HepG2 (cell line): ENCODE measurements at regions not wholly inside any gene's neighbourhood (a gene's known extent, or its start where the extent isn't known, plus 50 kb on each side); places are given as distances from the start of the nearest gene placed in this dataset.

Source experiments
- FOXA3 ChIP-seq: IDR thresholded peaks from 2 replicates; pipeline ENCODE4 v1.6.1; 2016; ENCODE audit warnings: missing genetic modification reagents, missing compliant biosample characterization
- HDAC6 ChIP-seq: fragments of 200-600 bp; sonication (generic); IDR thresholded peaks from 2 replicates; pipeline ENCODE4 v1.7.0; 2017; ENCODE audit warnings: mild to moderate bottlenecking, antibody characterized with exemption, low read length, low read depth
- HMG20A ChIP-seq: IDR thresholded peaks from 2 replicates; pipeline ENCODE4 v1.6.1; 2016; ENCODE audit warnings: borderline replicate concordance
- TAF1 ChIP-seq: sonication (generic); formaldehyde crosslinking; IDR thresholded peaks from 2 replicates; pipeline ENCODE4 v1.4.0; 2020; ENCODE audit warnings: missing genetic modification reagents
- ZFX ChIP-seq: sonication (generic); formaldehyde crosslinking; IDR thresholded peaks from 2 replicates; pipeline ENCODE4 v1.4.0; 2020; ENCODE audit warnings: mild to moderate bottlenecking, low read depth, missing genetic modification reagents, moderate library complexity
- ZNF230 ChIP-seq: sonication (generic); formaldehyde crosslinking; IDR thresholded peaks from 2 replicates; pipeline ENCODE4 v1.4.0; 2020; ENCODE audit warnings: mild to moderate bottlenecking, missing genetic modification reagents
- TF ChIP-seq, protein P1 (sequence below): sonication (generic); formaldehyde crosslinking; IDR thresholded peaks from 2 replicates; pipeline ENCODE4 v1.5.0; 2020; ENCODE audit warnings: missing genetic modification reagents
- TF ChIP-seq, protein P2 (sequence below): sonication (generic); formaldehyde crosslinking; IDR thresholded peaks from 2 replicates; pipeline ENCODE4 v1.5.0; 2020; ENCODE audit warnings: mild to moderate bottlenecking, missing genetic modification reagents, moderate library complexity

DNA sequence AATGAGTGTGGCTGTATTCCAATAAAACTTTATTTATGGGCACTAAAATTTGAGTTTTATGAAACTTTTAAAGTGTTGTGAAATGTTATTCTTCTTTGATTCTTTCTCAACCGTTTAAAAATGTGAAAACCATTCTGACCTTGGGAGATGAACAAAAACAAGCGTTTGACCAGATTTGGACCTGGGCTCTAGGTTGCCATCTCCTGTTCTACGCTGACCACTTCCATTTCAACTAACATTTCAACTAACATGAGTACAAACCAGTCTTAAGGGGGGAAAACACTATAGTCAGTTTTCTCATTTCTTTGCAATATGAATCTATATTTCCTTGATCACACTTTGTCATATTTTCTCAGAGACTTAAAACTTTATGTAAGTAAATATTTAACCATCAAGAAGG lies 118.4 kb upstream of the IRX5 start:
- no peak for TF ChIP-seq ZNF230 (CRISPR knock-in tag)
- no peak for TF ChIP-seq ZFX (CRISPR knock-in tag)
- no peak for TF ChIP-seq FOXA3 (CRISPR knock-in tag)
- no peak for TF ChIP-seq HDAC6
- TF ChIP-seq, protein P1, sequence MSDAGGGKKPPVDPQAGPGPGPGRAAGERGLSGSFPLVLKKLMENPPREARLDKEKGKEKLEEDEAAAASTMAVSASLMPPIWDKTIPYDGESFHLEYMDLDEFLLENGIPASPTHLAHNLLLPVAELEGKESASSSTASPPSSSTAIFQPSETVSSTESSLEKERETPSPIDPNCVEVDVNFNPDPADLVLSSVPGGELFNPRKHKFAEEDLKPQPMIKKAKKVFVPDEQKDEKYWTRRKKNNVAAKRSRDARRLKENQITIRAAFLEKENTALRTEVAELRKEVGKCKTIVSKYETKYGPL (CRISPR knock-in tag): no peak
- no peak for TF ChIP-seq HMG20A
- TF ChIP-seq, protein P2, sequence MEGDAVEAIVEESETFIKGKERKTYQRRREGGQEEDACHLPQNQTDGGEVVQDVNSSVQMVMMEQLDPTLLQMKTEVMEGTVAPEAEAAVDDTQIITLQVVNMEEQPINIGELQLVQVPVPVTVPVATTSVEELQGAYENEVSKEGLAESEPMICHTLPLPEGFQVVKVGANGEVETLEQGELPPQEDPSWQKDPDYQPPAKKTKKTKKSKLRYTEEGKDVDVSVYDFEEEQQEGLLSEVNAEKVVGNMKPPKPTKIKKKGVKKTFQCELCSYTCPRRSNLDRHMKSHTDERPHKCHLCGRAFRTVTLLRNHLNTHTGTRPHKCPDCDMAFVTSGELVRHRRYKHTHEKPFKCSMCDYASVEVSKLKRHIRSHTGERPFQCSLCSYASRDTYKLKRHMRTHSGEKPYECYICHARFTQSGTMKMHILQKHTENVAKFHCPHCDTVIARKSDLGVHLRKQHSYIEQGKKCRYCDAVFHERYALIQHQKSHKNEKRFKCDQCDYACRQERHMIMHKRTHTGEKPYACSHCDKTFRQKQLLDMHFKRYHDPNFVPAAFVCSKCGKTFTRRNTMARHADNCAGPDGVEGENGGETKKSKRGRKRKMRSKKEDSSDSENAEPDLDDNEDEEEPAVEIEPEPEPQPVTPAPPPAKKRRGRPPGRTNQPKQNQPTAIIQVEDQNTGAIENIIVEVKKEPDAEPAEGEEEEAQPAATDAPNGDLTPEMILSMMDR: peak; percentile 49
- no peak for TF ChIP-seq TAF1 (CRISPR knock-in tag)
